RKO (cell line): ENCODE measurements at regions not wholly inside any gene's neighbourhood (a gene's known extent, or its start where the extent isn't known, plus 50 kb on each side); places are given as distances from the start of the nearest gene placed in this dataset.
"Not testable (repeated sequence)": the region's sequence is repeated elsewhere in the genome, so short reads cannot be mapped to it uniquely, and the experiment has no call there.

Experiments used
- DNase-seq: peaks from one replicate; pipeline ENCODE4 v3.0.0-alpha.2; 2016; ENCODE audit warnings: low spot score

DNA sequence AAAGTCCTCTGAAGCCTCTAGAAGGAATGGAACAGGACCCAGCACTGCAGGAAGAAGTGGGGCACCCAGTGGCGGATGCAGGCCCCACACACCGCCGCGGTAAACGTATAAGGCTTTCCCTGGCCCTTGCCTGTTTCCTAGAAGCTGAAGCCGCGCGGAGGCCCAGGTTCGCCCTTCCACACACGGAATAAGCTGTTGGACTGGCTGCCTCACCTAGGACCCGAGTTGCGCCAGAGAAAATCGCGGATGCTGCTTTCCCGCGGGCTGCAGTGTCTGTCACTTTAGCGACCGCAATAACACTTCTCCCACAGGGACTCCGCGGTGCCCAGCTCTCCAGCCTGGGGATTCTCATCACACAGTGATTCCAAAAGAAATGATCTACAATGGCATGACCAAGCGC, 1736.9 kb downstream of the TP53TG3F start:
- no peak for DNase-seq

DNA sequence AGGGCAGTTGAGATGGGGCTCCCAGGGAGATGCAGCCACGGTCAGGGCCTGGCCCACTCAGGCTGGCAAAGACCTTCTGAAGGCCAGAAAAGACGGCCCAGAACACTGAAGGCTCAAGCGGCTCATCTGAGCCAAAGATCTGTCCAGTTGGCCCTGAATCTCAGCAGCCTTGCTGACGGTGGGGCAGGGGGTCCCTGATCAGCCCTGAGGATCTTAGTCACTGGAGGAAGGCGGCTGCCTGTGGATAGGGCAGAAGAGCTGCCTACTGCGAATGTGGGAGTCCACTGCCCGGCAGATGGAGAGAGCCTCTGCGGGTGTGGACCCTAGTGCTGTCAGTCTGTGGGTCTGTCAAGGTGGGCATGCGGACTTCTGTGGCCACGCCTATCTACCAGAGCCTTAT, 1738.2 kb downstream of the TP53TG3F start:
- no peak for DNase-seq

- no peak for DNase-seq
These were observed 1739.1 kb downstream of the TP53TG3F start for GRCh38 chr16:35198223-35199199.

DNA sequence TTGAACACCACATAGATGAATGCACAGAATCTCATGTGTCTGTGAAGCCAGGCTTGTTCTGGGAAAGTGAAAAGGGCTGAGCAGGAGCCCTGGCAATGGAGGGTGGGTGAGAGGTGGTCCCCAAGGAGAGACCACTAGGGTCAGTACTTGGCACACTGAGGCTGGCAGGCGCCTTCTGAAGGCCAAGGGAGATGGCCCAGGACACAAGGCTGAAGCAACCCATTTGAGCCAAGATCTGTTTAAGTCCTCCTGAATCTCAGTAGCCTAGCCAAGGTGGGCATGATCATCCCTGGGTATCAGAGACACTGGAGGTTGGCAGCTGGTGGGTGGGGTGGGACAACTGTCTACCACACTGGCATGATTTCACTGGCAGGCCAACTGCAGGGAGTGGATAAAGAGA, 1741.2 kb downstream of the TP53TG3F start:
- no peak for DNase-seq

GRCh38 chr16:35201151-35201550, 1741.7 kb downstream of the TP53TG3F start:
- no peak for DNase-seq

GRCh38 chr16:35203636-35204035, 1744.2 kb downstream of the TP53TG3F start:
- DNase-seq = no peak

GRCh38 chr16:35207059-35207999, 1747.9 kb downstream of the TP53TG3F start:
- DNase-seq = no peak

DNA sequence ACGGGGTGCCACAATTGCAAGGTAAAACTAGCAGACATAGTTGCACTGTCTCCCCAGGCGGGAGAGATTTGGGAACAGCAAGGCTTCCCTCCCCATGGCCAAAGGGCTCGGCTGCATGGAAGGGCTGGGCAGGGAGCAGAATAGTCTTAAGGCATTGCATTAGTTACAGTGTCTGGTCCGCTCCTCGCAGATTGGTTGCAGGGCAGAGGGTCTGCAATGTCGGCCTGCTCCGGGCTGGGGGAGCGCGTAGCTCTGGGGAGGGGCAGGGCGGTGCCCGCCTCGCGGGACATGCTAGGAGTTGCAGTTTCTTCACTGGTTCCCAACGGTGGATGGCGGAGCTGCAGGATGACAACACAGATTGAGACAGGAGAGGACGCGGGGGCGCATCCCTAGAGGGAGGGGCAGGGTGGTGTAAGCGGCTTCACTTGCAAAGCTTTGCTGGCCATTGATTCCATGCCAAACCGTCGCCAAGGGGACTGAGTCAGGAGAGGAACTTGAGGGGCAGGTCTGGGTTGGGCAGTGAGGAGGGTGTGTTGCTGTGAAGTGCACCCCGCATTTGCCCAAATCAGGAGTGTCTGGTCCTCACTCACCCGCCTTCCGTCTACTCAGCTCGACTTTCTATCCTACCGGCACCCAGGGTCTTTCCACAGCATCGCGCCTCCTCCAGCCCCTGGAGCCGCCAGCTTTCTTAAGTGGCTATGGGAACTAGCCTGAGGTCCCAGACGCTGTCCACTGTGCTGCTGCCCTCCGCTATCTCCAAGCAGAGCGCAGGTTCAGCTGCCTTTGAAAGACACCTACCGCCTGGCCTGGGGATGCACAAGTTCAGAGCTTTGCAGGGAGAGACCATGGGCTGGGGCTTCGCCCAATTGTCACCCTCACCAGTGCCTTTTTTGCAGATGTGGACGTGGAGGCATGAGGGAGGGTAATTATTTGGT, 1748.9 kb downstream of the TP53TG3F start:
- no peak for DNase-seq

DNA sequence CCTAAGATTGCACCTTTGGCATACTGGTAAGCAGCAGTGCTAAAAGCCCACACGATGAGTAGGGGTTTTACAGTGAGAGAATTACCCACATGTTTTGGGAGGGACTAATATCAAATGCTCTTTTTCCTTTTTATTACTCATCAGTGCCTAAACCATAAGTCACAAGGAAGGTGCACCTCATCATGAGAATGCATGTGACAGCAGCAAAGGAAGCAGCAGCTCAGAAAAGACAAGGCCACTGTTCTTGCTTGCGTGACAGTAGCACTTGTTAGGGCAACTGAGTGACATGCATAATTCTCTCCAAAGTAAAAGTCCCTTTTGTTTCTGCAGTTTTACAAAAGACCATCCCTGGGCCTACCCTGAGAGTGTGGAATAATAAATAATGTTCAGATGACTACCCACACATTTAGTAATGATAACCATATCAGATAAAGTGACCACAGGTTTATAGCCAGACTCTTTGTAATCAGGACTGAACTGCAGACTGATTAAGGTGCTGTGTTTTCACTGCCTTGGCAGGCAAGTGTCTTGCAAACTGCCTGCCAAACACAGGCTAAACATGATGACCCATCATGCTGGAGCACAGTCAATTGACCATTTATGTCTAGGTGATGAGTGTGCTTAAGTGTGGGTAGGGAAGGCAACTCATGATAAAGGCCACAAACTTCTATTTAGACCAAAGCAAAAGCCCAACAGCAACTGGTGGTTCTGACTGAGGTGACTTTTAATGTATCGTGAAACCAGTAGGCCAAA, 1751.4 kb downstream of the TP53TG3F start:
- DNase-seq = no peak

DNA sequence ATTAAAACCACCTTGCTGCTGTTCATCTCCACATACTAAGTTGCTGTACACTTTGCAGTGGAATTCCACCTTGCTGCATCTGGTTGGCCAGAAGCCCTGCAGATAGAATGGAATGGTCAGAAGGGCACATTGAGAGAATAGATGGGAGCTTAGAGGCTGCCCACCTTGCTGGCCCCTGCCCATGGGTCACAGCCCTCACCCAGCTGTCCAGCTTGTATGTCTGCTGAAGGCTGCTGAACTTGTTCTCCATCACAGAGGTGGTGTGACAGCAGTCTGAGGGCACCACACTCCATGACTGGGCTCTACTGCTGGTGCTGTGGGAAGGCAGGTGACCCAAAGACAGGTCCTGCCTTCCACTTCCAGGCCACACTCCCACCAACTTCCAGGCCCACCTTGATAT, 1755.4 kb downstream of the TP53TG3F start:
- no peak for DNase-seq

DNA sequence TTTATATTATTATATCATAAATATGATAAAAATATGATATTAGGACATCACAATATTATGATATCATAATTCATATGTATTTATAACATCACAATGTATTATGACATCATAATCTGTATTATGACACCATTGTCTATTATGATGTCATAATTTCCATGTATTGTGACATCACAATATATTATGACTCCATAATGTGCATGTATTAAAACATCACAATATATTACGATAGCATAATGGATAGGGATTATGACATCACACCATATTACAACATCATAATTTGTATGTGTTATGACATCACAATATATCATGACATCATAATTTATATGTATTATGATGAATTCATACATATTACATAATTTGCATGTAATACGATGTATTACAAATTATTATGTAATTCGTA, 1755.9 kb downstream of the TP53TG3F start:
- DNase-seq = no peak

GRCh38 chr16:35216261-35216660, 1756.8 kb downstream of the TP53TG3F start:
- not testable (repeated sequence) for DNase-seq

- no peak for DNase-seq
These were observed 1762.2 kb downstream of the TP53TG3F start for GRCh38 chr16:35221482-35222185.

- no peak for DNase-seq
These were observed 1775.3 kb downstream of the TP53TG3F start for GRCh38 chr16:35234679-35235078.

GRCh38 chr16:35239561-35239960, 1780.1 kb downstream of the TP53TG3F start:
- DNase-seq = no peak

GRCh38 chr16:35249051-35249450, 1789.6 kb downstream of the TP53TG3F start:
- no peak for DNase-seq

DNA sequence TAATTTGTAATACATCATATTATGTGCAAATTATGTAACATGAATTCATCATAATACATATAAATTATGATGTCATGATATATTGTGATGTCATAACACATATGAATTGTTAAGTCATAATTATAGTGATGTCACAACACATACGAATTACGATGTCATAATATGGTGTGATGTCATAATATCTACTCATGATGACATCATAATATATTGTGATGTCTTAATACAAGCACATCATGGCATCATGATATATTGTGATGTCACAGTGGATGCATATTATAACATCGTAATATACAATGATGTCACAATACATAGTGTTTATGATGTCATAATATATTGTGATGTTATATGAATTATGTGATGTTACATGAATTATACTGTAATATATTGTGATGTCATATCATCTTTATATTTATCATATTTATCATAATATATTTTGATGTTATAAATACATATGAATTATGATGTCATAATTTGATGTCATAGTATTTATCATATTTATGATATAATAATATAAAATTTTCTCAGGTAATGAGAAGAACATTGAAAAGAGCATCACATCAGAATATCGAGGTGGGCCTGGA, 1793.0 kb downstream of the TP53TG3F start:
- peak; percentile 2 for DNase-seq

GRCh38 chr16:35255186-35255803, 1795.9 kb downstream of the TP53TG3F start:
- DNase-seq = no peak

GRCh38 chr16:35255816-35256215, 1796.4 kb downstream of the TP53TG3F start:
- DNase-seq = no peak
